Muscle of arm (tissue), 1 donor: ENCODE measurements at regions not wholly inside any gene's neighbourhood (a gene's known extent, or its start where the extent isn't known, plus 50 kb on each side); places are given as distances from the start of the nearest gene placed in this dataset.
A peak's percentile ranks its signal among the peaks of the same experiment; 100 is the strongest.
"Not testable (repeated sequence)": the region's sequence is repeated elsewhere in the genome, so short reads cannot be mapped to it uniquely, and the experiment has no call there.

Source experiments
- DNase-seq: peaks from one replicate; pipeline ENCODE4 v3.0.0-alpha.2; 2013

DNA sequence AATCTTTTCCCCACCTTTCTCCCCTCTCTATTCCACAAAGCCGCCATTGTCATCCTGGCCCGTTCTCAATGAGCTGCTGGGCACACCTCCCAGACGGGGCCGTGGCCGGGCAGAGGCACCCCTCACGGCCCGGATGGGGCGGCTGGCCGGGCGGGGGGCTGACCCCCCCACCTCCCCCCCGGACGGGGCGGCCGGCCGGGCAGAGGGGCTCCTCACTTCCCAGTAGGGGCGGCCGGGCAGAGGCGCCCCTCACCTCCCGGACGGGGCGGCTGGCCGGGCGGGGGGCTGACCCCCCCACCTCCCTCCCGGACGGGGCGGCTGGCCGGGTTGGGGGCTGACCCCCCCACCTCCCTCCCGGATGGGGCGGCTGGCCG is 85.6 kb downstream of the OR2B2 start:
- DNase-seq, result not testable (repeated sequence)

DNA sequence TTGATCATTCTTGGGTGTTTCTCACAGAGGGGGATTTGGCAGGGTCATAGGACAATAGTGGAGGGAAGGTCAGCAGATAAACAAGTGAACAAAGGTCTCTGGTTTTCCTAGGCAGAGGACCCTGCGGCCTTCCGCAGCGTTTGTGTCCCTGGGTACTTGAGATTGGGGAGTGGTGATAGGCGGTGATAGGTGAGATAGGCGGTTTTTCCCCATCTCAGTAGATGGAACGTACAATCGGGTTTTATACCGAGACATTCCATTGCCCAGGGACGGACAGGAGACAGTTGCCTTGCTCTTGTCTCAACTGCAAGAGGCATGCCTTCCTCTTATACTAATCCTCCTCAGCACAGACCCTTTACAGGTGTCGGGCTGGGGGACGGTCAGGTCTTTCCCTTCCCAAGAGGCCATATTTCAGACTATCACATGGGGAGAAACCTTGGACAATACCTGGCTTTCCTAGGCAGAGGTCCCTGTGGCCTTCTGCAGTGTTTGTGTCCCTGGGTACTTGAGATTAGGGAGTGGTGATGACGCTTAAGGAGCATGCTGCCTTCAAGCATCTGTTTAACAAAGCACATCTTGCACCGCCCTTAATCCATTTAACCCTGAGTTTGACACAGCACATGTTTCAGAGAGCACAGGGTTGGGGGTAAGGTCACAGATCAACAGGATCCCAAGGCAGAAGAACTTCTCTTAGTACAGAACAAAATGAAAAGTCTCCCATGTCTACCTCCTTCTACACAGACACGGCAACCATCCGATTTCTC is 86.2 kb downstream of the OR2B2 start:
- DNase-seq, result not testable (repeated sequence)

DNA sequence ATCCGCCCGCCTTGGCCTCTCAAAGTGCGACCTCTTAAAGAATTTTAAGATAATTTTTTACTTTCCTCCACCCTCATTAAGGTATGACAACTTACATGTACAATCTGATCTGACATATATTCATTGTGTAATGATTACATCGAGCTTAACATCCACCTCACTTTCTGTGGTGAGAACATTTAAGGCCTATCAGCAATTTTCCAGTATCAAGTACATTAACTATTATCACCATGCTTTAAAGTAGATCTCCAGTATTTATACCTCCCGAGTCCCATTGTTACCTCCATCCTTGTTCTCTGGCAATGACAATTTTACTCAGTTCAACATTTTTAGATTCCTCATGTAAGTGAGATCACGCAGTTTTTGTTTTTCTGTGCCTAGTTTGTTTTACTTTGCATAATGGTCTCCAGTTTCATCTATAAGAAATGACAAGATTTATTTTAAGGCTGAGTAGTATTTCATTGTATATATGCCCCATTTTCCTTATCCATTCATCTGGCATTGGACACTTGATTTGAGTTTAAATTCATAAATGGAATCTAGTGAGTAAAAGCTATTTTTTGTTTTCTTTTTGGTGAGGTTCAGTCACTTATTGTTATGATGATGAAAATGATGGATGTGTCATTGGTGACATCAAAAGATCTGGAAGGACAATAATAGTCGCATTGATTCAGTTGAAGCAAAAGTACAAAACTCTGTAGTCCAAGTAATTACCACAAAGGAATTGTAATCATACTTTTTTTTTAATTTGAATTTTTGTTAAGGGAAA is 87.0 kb downstream of the OR2B2 start:
- DNase-seq, result no peak

DNA sequence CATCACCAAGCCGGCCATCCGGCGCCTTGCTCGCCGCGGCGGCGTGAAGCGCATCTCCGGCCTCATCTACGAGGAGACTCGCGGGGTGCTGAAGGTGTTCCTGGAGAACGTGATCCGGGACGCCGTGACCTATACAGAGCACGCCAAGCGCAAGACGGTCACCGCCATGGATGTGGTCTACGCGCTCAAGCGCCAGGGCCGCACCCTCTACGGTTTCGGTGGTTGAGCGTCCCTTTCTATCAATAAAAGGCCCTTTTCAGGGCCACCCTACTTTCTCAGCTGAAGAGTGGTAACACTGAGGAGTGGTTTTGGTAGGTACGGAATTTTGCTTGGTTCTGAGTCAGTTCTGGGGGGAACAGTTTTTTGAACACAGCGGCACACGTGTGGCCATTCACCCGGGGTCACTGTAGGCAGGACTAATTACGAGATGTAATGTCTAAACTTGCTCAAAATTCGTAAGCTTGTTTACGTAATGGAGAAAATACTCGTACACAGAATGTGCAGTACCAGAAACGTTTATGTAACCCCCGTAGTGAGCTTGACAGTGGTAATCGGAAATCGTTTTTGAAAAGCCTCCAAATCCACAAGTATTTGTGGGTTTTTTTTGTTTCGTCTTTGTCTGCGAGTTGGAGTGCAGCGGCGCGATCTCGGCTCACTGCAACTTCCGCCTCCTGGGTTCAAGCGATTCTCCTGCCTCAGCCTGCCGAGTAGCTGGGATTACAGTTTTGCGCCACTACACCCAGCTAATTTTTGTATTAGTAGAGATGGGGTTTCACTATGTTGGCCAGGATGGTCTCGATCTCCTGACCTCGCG is 87.8 kb downstream of the OR2B2 start:
- peak; percentile 61 for DNase-seq

DNA sequence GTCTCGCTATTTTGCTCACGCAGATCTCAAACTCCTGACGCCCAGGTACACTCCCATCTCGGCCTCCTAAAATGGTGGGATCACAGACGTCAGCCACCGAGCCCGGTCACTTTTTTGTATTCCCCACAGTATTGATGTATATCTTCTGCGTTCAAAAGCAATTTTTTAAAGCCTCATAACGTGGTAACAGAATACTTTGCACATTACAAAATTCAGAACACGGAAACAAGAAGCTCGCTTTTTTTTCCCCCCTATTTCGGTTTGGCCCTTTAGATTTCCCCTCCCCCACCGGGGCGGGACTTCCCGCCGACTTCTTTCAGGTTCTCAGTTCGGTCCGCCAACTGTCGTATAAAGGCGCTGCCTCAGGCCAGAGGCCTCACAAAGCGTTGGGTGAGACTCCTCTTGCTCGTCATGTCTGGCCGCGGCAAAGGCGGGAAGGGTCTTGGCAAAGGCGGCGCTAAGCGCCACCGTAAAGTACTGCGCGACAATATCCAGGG is 88.4 kb downstream of the OR2B2 start:
- peak; percentile 81 for DNase-seq

DNA sequence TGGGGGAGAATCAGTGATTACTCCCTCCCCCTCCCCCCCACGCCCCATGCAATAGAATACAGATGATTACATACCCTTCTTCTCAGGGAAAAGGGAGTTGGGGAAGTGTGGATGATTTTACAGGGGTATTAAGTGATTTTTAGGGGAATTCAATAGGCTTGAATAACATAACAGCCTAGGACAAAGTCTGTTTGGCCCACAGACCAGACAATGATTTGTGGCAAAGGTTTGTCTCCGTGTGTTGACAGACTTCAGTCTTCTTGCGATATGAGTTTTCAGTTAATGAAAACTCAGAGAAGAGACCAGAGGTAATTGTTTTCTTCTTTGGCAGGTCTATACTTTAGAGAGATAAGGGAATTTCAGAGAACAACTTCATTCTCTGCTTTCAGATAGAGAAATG is 95.3 kb downstream of the OR2B2 start:
- DNase-seq, result no peak

DNA sequence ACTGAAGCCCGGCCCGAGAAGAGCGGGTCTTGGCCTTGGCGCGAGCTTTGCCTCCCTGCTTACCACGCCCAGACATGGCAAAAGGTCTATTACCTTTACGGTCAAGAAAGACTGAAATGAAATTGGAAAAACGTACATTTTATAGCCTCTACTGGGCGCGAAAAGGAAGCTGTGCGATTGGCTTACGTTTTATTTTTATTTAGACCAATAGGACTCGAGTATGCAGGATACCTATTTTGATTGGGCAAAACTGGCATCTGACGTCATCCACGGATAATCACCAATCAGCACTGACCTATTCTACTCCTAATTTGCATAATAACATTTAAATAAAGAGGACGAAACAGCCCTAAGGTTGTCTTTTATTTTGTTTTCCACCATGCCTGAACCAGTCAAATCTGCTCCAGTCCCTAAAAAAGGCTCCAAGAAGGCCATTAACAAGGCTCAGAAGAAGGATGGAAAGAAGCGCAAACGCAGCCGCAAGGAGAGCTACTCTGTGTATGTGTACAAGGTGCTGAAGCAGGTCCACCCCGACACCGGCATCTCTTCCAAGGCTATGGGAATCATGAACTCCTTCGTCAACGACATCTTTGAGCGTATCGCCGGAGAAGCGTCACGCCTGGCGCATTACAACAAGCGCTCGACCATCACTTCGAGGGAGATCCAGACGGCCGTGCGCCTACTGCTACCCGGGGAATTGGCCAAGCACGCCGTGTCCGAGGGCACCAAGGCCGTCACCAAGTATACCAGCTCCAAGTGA is 97.4 kb downstream of the OR2B2 start:
- DNase-seq, result peak; percentile 95

DNA sequence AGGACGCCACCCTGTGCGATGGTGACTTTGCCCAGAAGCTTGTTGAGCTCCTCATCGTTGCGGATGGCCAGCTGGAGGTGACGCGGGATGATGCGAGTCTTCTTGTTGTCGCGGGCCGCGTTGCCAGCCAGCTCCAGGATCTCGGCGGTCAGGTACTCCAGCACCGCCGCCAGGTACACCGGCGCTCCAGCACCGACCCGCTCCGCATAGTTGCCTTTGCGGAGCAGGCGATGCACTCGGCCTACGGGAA is 97.9 kb downstream of the OR2B2 start:
- DNase-seq, result not testable (repeated sequence)

DNA sequence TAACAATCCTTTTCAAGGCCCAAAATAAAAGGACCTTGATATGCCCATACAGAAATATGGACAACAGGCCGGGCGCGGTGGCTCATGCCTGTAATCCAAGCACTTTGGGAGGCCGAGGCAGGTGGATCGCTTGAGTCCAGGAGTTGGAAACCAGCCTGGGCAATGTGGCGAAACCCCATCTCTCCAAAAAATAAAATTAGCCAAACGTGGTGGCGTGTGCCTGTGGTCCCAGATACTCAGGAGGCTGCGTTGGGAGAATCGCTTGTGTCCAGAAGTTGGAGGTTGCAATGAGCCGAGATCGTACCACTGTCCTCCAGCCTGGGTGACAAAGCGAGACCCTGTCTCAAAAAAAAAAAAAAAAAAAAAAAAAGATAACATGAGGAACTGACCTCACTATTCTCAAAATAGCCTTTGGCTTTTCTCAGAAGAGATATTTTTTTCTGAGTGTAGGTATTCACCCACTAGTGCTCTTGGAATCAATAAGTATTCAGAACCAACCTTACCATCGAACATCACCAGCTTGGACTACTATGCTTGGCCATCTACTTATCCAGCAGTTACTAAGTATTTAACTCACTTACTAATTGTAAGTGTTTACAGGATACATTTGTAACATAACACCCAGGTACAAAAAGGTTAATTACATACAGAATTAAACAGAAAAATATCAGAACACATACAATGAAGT is 99.2 kb downstream of the OR2B2 start:
- DNase-seq, result no peak

DNA sequence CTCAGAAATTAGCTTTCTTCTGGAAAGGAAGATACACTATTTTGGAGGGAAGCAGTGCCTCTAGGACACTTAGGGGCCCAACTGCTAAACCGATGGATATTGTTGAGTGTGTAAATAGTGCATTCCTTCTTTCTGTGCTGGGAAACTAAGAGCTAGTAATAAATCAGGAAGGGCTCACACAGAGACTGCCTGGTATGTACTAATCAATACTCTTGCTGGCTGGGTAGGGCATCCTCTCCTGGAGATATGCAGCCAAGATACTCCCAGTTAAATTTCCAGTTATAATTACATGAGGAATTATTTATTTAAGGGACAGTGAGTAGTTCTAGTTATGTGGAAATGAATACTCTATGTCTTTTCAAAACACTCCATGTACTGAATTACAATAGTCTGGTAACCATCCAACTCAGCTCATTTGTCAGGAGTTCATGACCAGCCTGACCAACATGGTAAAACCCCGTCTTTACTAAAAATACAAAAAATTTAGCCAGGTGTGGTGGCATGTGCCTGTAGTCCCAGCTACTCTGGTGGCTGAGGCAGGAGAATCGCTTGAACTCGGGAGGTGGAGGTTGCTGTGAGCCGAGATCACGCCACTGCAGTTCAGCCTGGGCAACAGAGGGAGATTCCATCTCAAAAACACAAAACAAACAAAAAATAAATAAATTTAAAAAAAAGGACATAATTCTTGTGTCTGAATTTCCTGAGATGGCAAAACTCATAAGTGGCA is 100.0 kb downstream of the OR2B2 start:
- no peak for DNase-seq

DNA sequence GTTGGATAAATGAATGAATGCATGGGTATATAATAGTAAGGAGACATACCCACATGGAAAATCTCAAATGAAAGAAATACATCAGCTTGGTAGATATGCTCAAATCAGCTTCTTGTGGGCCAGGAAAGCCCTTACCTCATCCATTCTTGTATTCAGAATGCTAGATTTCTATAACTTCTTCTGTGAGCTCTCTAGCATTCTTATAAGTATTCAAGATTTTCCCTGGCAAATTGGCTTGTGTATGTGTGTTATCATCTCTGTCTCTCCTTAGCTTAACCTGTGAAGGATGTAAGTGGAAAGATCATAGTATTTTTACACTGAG is 100.8 kb downstream of the OR2B2 start:
- DNase-seq, result no peak

DNA sequence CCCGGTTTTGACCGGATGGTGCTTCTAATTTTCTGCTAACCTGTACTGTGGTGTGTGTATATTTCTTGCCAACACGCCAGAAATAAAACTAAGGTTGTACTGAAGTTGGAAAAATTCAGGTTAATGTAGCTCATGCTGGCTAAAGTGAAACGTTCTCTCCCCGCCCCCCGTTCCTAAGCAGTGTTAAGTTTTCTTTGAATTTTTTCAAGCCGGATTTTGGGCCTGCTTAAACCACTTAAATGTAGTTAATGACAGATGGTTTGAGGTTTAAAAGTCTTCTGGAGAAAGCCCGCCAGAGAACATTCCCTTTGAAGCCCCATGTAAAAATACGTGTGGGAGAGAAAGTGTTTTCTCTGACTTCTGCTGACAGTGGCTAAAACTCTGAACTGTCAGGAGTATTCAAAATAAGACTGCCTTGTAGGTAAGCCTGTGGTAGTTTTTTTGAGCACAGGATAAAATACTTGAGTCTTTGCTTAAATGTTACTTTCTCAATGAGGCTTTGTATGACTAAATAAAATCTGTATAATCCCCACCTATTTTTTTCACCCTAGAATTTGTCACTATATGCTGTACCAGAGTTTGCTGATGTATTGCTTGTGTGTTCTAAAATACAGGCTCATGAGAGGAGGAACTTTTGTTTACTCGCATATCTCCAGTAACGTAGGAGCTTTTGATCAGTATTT is 101.3 kb downstream of the OR2B2 start:
- no peak for DNase-seq

DNA sequence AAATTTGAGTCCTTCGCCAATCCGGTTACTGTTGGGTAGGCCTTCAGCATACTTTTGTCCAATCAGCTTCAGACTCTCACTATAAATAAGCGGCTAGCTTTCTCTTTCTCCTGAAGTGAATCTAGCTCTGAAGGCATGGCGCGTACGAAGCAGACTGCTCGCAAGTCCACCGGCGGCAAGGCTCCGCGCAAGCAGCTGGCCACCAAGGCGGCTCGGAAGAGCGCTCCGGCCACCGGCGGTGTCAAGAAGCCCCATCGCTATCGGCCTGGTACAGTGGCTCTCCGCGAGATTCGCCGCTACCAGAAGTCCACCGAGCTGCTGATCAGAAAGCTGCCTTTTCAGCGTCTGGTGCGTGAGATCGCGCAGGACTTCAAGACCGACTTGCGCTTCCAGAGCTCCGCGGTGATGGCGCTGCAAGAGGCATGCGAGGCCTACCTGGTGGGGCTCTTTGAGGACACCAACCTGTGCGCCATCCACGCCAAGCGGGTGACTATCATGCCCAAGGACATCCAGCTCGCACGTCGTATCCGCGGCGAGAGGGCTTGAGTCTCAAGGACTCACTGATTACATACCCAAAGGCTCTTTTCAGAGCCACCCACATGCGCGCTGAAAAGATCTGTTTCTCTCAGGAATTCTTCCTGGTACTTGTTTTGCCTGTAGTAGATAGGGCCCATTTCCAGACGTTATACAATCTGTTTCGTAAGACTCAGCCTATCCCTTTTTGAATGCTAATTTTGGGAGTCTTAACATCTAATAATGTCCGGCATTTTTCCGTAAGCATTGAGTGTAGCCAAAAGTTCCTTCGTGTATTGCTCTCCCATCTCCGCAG is 102.0 kb downstream of the OR2B2 start:
- peak; percentile 96 for DNase-seq

DNA sequence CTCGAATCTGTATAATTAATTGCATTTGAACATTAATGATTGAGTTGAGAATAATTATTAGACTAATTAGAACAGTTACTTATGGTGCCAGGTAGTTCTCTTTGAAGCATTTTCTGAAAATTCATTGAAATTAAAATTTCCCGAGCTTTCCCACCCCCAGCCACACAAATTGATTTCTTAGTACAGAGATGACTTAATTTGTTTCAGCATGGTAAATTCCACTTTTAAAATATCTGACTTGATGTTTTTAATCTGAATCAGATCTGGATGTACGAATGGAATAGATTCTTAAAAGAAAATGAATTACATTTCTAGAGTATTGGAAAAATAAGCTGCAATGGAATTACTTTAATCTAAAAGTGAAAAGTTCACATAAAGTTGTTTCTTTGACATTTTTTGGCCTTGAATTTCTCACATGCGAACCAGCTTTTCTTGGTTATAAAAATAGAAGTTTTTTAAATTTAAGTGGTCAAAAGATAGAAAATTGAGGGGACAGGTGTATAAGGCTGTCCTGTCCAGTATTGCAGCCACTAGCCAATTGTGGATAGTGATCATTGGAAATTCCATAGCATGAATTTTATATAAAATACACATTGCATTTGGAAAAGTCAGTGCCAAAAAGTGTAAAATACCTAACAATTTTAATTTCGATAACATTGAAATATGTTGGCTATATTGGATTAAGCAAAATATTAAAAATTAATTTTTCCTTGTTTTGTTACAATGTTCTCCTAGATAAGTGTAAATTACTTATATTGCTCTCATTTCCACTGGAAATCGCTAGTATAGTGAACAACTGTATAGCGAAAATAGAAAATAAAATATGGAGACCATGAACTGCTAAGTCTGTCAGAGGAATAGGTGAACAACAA is 102.9 kb downstream of the OR2B2 start:
- DNase-seq, result no peak

DNA sequence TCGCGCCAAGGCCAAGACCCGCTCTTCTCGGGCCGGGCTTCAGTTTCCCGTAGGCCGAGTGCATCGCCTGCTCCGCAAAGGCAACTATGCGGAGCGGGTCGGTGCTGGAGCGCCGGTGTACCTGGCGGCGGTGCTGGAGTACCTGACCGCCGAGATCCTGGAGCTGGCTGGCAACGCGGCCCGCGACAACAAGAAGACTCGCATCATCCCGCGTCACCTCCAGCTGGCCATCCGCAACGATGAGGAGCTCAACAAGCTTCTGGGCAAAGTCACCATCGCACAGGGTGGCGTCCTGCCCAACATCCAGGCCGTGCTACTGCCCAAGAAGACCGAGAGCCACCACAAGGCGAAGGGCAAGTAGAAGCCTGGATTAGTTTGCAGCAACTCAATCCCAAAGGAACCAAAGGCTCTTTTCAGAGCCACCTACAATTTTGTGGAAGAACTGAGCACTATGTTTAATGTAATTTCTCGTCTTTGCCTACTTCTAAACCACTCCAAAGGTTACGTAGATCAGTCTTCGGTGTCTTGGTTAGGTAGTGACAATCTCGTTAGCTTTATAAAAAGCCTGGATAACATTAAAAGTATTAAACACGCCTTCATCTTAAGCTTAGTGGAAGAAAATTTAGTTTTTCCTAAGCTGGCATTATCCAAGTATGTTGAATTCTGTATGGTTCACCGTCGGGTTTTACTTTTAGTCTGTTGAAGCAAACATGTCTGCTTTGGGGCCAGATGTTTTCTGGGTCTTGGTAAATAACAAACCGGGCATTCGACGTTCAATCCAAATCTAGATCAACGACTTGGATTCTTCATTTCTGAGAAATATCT is 103.7 kb downstream of the OR2B2 start:
- DNase-seq, result peak; percentile 52

DNA sequence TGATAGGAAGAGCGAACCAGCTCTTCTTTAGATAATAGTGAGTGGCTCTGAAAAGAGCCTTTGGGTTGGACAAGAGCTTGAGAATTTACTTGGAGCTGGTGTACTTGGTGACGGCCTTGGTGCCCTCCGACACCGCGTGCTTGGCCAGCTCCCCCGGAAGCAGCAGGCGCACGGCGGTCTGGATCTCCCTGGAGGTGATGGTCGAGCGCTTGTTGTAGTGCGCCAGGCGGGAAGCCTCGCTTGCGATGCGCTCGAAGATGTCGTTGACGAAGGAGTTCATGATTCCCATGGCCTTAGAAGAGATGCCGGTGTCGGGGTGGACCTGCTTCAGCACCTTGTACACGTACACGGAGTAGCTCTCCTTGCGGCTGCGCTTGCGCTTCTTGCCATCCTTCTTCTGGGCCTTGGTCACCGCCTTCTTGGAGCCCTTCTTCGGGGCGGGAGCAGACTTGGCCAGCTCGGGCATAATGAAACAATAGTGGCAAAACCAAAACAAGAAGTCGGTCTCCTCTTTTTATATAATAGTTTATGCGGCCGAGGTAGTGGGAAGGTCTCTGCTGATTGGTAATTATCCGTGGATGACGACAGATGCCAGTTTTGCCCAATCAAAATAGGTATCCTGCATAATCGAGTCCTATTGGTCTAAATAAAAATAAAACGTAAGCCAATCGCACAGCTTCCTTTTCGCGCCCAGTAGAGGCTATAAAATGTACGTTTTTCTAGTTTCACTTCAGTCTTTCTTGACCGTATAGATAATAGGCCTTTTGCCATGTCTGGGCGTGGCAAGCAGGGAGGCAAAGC is 104.6 kb downstream of the OR2B2 start:
- DNase-seq, result peak; percentile 95
